Endothelial cell of umbilical vein (primary cell): ENCODE measurements at regions not wholly inside any gene's neighbourhood (a gene's known extent, or its start where the extent isn't known, plus 50 kb on each side); places are given as distances from the start of the nearest gene placed in this dataset.

Experiments
- CTCF ChIP-seq, 2 donors: IDR thresholded peaks; 1 replicate in 1 of 2; 2 replicates in 1 of 2; pipeline ENCODE4 v1.5.1; 2011; ENCODE audit warnings: low read length in 2 of 2, mild to moderate bottlenecking in 2 of 2, moderate library complexity in 2 of 2, control low read depth in 1 of 2, inconsistent platforms in 1 of 2, low read depth in 1 of 2; ENCODE audit not compliant: insufficient read depth in 1 of 2; ENCODE audit errors: extremely low read depth in 1 of 2
- FOS ChIP-seq: IDR thresholded peaks from 2 replicates; pipeline ENCODE4 v1.6.1; 2011; ENCODE audit warnings: mild to moderate bottlenecking, low read length, moderate library complexity, borderline replicate concordance; ENCODE audit not compliant: insufficient read depth
- GATA2 ChIP-seq: IDR thresholded peaks from 2 replicates; pipeline ENCODE4 v1.7.0; 2011; ENCODE audit warnings: low read depth, mild to moderate bottlenecking, moderate library complexity, mixed read lengths, low read length; ENCODE audit not compliant: insufficient read length, insufficient read depth
- MAX ChIP-seq: IDR thresholded peaks from 2 replicates; pipeline ENCODE4 v1.6.1; 2011; ENCODE audit not compliant: insufficient read depth, insufficient read length
- MYC ChIP-seq: IDR thresholded peaks from one replicate; pipeline ENCODE4 v1.6.1; 2011; ENCODE audit warnings: mild to moderate bottlenecking, low read depth, low read length
- POLR2A ChIP-seq: IDR thresholded peaks from 2 replicates; pipeline ENCODE4 v1.6.1; 2012; ENCODE audit warnings: low read depth, mild to moderate bottlenecking, control low read depth, low read length

GRCh38 chr19:29268721-29269393, 55.9 kb upstream of the UQCRFS1 start:
- no peak for TF ChIP-seq CTCF (IDR thresholded peaks at IDR 0.05; ENCODE audit: extremely low read depth in 1 of 2, insufficient read depth in 1 of 2, low read depth in 1 of 2, low read length in 2 of 2)
- TF ChIP-seq MAX: no peak
- no peak for TF ChIP-seq FOS
- TF ChIP-seq GATA2: no peak
- no peak for TF ChIP-seq POLR2A
- TF ChIP-seq MYC: no peak
